ENCODE measurements at regions not wholly inside any gene's neighbourhood (a gene's known extent, or its start where the extent isn't known, plus 50 kb on each side); places are given as distances from the start of the nearest gene placed in this dataset.

GRCh38 chr5:10921160-10921559 lies 160.1 kb upstream of the DAP start:
- Histone ChIP-seq H3K56ac (replicated peaks; ENCODE audit: insufficient read length, low read depth, low read length) (no peak overlapping the region), H2BK15ac (ENCODE audit: low read length) (no peak overlapping the region), H4K5ac (ENCODE audit: insufficient read length, low read depth, low read length) (no peak overlapping the region), H4K20me1 (replicated peaks in 1 of 2; ENCODE audit: control insufficient read depth in 1 of 2, insufficient read depth in 2 of 2, low read length in 2 of 2) (no peaks in the 10 kb centered on the region), H3K9ac (replicated peaks in 1 of 4; ENCODE audit: extremely low read depth in 1 of 4, low read depth in 3 of 4, low read length in 3 of 4) (no peak overlapping the region), H3K23ac (ENCODE audit: insufficient read length) (no peak overlapping the region), H3K4ac (replicated peaks; ENCODE audit: insufficient read length, low read depth, low read length) (no peak overlapping the region), H3K79me2 (ENCODE audit: control insufficient read depth in 1 of 2, insufficient read depth in 2 of 2, low read length in 2 of 2) (no peaks in the 10 kb centered on the region), H4K8ac (ENCODE audit: extremely low read depth, insufficient read depth, low read length) (no peak overlapping the region), H3K27ac (ENCODE audit: low read depth, low read length) (no peak overlapping the region), H3K27me3 (replicated peaks in 1 of 4; ENCODE audit: control insufficient read depth in 3 of 4, extremely low read depth in 1 of 4, insufficient read depth in 3 of 4, low read length in 3 of 4) (no peaks in the 10 kb centered on the region), H3K18ac (ENCODE audit: extremely low read depth, low read length) (no peak overlapping the region), H2AFZ (ENCODE audit: low read length) (no peak overlapping the region), H3K36me3 (ENCODE audit: control insufficient read depth in 2 of 4, insufficient read depth in 4 of 4, low read length in 3 of 4) (no peaks in the 10 kb centered on the region), H2BK5ac (ENCODE audit: low read depth, low read length) (no peak overlapping the region), H3K79me1 (ENCODE audit: low read depth, low read length) (no peaks in the 10 kb centered on the region), H3K9me3 (ENCODE audit: insufficient read depth in 2 of 2, low read depth in 1 of 2, low read length in 1 of 2) (no peaks in the 10 kb centered on the region), H3K14ac (ENCODE audit: insufficient read length) (no peak overlapping the region), H3K4me3 (ENCODE audit: extremely low read depth in 1 of 4, insufficient read depth in 2 of 4, low read depth in 3 of 4, low read length in 4 of 4) (no peak overlapping the region), H3K23me2 (ENCODE audit: low read depth, low read length) (no peaks in the 10 kb centered on the region), H3K4me2 (ENCODE audit: insufficient read depth in 1 of 2, low read depth in 2 of 2, low read length in 2 of 2) (no peak overlapping the region), H2BK20ac (ENCODE audit: low read length) (no peak overlapping the region), H2BK12ac (ENCODE audit: low read depth, low read length) (no peak overlapping the region), H2AK5ac (ENCODE audit: low read depth, low read length) (no peak overlapping the region), H4K91ac (replicated peaks; ENCODE audit: insufficient read length, low read length) (no peak overlapping the region), H3K4me1 (replicated peaks in 1 of 4; ENCODE audit: control insufficient read depth in 3 of 4, insufficient read depth in 4 of 4, low read length in 3 of 4) (no peaks in the 10 kb centered on the region), H2BK120ac (replicated peaks; ENCODE audit: low read depth, low read length) (no peak overlapping the region)
- ChIA-PET POLR2A (ENCODE audit: partially characterized antibody) (no interaction called here), CTCF (ENCODE audit: partially characterized antibody) (interaction anchor here (0.6 to 1.1 kb wide), 3 partner anchors 38 to 1376 kb away, joined by 3 to 4 read pairs (median 3); no protein-coding TSS in a partner anchor)
- no peak for FAIRE-seq
- no peak for TF ChIP-seq TAF7 (optimal IDR thresholded peaks at IDR 0.05; ENCODE audit: borderline replicate concordance, low read depth, low read length)
- WGBS, 2 experiments (ENCODE audit: extremely low coverage in 1 of 2, insufficient coverage in 1 of 2, insufficient read length in 1 of 2, insufficient replicate concordance in 2 of 2, low coverage in 1 of 2, low lambda C conversion rate in 2 of 2, missing lambda C conversion rate in 1 of 2) = 84% methylated on average over 3 of the region's 3 CpGs; no CpG with 5 or more reads in 1 of the 2 experiments
- no peak for DNase-seq (ENCODE audit: low read depth in 1 of 2, low spot score in 2 of 2)

All from H1 (cell line).